CD14-positive monocyte (primary cell): ENCODE measurements at regions not wholly inside any gene's neighbourhood (a gene's known extent, or its start where the extent isn't known, plus 50 kb on each side); places are given as distances from the start of the nearest gene placed in this dataset.

Experiments used
- DNase-seq, 3 donors: peaks; one replicate each; pipeline ENCODE4 v3.0.0-alpha.2; 2011 to 2022
- H2AFZ ChIP-seq: 2 replicates; pipeline ENCODE4 v1.6.0; 2012; ENCODE audit warnings: mild to moderate bottlenecking, low read depth, low read length, inconsistent platforms; ENCODE audit not compliant: insufficient read depth, poor library complexity, severe bottlenecking
- H3K27ac ChIP-seq, 2 donors: 1 replicate in 1 of 2; 2 replicates in 1 of 2; pipeline ENCODE4 v1.5.1; 2012 to 2013; ENCODE audit warnings: low read length in 2 of 2, control low read depth in 1 of 2, inconsistent platforms in 1 of 2, low read depth in 1 of 2, mild to moderate bottlenecking in 1 of 2
- H3K27me3 ChIP-seq, 2 donors: one replicate each; pipeline versions ENCODE4 v1.6.0 to v1.6.1; 2011 to 2013; ENCODE audit warnings: low read length in 2 of 2; ENCODE audit not compliant: control insufficient read depth in 2 of 2, insufficient read depth in 2 of 2
- H3K36me3 ChIP-seq, 2 donors: replicated peaks in 1 of 2; 1 replicate in 1 of 2; 2 replicates in 1 of 2; pipeline versions ENCODE4 v1.5.1 to v1.6.1; 2012 to 2013; ENCODE audit warnings: low read length in 2 of 2, control low read depth in 1 of 2, inconsistent platforms in 1 of 2, mild to moderate bottlenecking in 1 of 2; ENCODE audit not compliant: insufficient read depth in 2 of 2, control insufficient read depth in 1 of 2
- H3K4me1 ChIP-seq, 2 donors: 1 replicate in 1 of 2; 2 replicates in 1 of 2; pipeline versions ENCODE4 v1.5.1 to v1.6.1; 2012 to 2013; ENCODE audit warnings: low read length in 2 of 2, control low read depth in 1 of 2, inconsistent platforms in 1 of 2, mild to moderate bottlenecking in 1 of 2, moderate library complexity in 1 of 2; ENCODE audit not compliant: insufficient read depth in 2 of 2, control insufficient read depth in 1 of 2
- H3K4me2 ChIP-seq: replicated peaks from 2 replicates; pipeline ENCODE3; 2012; ENCODE audit warnings: low read length, moderate library complexity, mild to moderate bottlenecking; ENCODE audit not compliant: poor library complexity, severe bottlenecking; ENCODE audit errors: extremely low read depth
- H3K4me3 ChIP-seq, 3 experiments: fragments of 200-600 bp in 1 of 3; sonication (generic) in 1 of 3; replicated peaks in 1 of 3; 1 replicate in 2 of 3; 2 replicates in 1 of 3; pipeline ENCODE4 v1.5.1; 2011 to 2013; ENCODE audit warnings: low read length in 3 of 3, mild to moderate bottlenecking in 3 of 3, control low read depth in 2 of 3, low read depth in 2 of 3, inconsistent platforms in 1 of 3, moderate library complexity in 1 of 3
- H3K79me2 ChIP-seq: 2 replicates; pipeline ENCODE4 v1.6.0; 2012; ENCODE audit warnings: mild to moderate bottlenecking, control low read depth, inconsistent platforms, low read length, moderate library complexity; ENCODE audit not compliant: insufficient read depth
- H3K9ac ChIP-seq: 2 replicates; pipeline ENCODE4 v1.6.0; 2017; ENCODE audit warnings: low read length, mild to moderate bottlenecking; ENCODE audit not compliant: insufficient read depth, poor library complexity, severe bottlenecking
- H3K9me3 ChIP-seq, 2 donors: replicated peaks in 1 of 2; 1 replicate in 1 of 2; 2 replicates in 1 of 2; pipeline versions ENCODE4 v1.5.1 to v1.6.1; 2012 to 2013; ENCODE audit warnings: low read length in 2 of 2, control low read depth in 1 of 2; ENCODE audit not compliant: control insufficient read depth in 1 of 2, insufficient read depth in 1 of 2
- H4K20me1 ChIP-seq: 2 replicates; pipeline ENCODE4 v1.6.0; 2012; ENCODE audit warnings: mild to moderate bottlenecking, low read length, control low read depth, moderate library complexity; ENCODE audit not compliant: insufficient read depth
- H3K27ac Mint-ChIP-seq, 7 donors: one replicate each; pipeline ENCODE4 v1.8.0; 2020; ENCODE audit warnings: mild to moderate bottlenecking in 7 of 7, mixed read lengths in 7 of 7, moderate library complexity in 6 of 7, inconsistent platforms in 2 of 7
- H3K27me3 Mint-ChIP-seq, 3 donors: one replicate each; pipeline ENCODE4 v1.8.0; 2021 to 2022; ENCODE audit warnings: low read depth in 3 of 3, mild to moderate bottlenecking in 3 of 3, mixed read lengths in 3 of 3, moderate library complexity in 3 of 3, inconsistent platforms in 1 of 3
- H3K36me3 Mint-ChIP-seq, 2 donors: one replicate each; pipeline ENCODE4 v1.8.0; 2020; ENCODE audit warnings: mixed read lengths in 2 of 2, inconsistent platforms in 1 of 2, mild to moderate bottlenecking in 1 of 2
- H3K4me1 Mint-ChIP-seq: one replicate; pipeline ENCODE4 v1.8.0; 2020; ENCODE audit warnings: mild to moderate bottlenecking, mixed read lengths
- H3K4me3 Mint-ChIP-seq, 2 donors: one replicate each; pipeline ENCODE4 v1.8.0; 2020; ENCODE audit warnings: mild to moderate bottlenecking in 2 of 2, mixed read lengths in 2 of 2, moderate library complexity in 1 of 2
- H3K9me3 Mint-ChIP-seq, 7 donors: one replicate each; pipeline ENCODE4 v1.8.0; 2020 to 2022; ENCODE audit warnings: mixed read lengths in 7 of 7, mild to moderate bottlenecking in 6 of 7, moderate library complexity in 6 of 7, inconsistent platforms in 2 of 7
- WGBS: methylation state at CpG from one replicate; pipeline ENCODE4 v1.1.5; 2013; ENCODE audit warnings: missing lambda C conversion rate; ENCODE audit not compliant: insufficient coverage; 5-methylcytosine and 5-hydroxymethylcytosine counted together
- intact Hi-C, 2 donors: fragments of 100-400 bp; cut with micrococcal nuclease; formaldehyde crosslinking; loops; one replicate each; pipeline versions ENCODE4 v1.15.0 to v1.15.1; 2023
- TF ChIP-seq, protein P1 (sequence below): fragments of 200-600 bp; IDR thresholded peaks from one replicate; pipeline ENCODE4 v1.8.0; 2022; ENCODE audit warnings: antibody characterized with exemption, mild to moderate bottlenecking

DNA sequence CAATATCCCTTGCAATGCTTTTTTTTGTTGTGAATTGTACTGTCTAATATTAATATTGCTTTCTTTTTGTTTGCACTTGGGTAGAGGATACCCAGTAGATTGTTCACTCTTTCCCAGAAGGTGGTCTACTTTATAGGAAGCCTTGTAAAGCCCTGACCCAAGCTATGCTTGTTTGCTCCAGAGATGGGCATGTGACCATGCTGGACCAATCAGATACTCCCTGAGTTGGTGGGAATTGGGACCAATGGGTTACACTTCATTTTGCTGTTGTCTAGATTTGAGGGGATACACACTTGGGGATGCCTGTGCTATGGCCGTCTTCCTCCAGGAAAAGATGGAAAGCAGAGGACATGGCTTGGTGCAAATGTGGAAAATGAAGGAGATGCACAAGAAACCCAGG is 314.3 kb downstream of the DYSF start:
- DNase-seq, result no peak
- H3K9ac ChIP-seq, result no peak overlapping the region
- Mint-ChIP-seq H3K4me1 (no peaks in the 10 kb centered on the region), H3K4me3 (no peak overlapping the region), H3K27me3 (peaks cover 0 to 3% (median 0%) of the 10 kb centered on the region in 3 donors), H3K36me3 (no peaks in the 10 kb centered on the region), H3K9me3 (peaks cover 2 to 6% (median 3%) of the 10 kb centered on the region in 7 donors), H3K27ac (no peak overlapping the region)
- no peaks in the 10 kb centered on the region for H3K4me1 ChIP-seq
- H3K9me3 ChIP-seq, result no peaks in the 10 kb centered on the region
- H3K4me2 ChIP-seq, result no peak overlapping the region
- no peak overlapping the region for H2AFZ ChIP-seq
- 89% methylated on average over 1 of the region's 1 CpG for WGBS
- H3K27me3 ChIP-seq, result no peaks in the 10 kb centered on the region
- no peaks in the 10 kb centered on the region for H3K79me2 ChIP-seq
- TF ChIP-seq, protein P1, sequence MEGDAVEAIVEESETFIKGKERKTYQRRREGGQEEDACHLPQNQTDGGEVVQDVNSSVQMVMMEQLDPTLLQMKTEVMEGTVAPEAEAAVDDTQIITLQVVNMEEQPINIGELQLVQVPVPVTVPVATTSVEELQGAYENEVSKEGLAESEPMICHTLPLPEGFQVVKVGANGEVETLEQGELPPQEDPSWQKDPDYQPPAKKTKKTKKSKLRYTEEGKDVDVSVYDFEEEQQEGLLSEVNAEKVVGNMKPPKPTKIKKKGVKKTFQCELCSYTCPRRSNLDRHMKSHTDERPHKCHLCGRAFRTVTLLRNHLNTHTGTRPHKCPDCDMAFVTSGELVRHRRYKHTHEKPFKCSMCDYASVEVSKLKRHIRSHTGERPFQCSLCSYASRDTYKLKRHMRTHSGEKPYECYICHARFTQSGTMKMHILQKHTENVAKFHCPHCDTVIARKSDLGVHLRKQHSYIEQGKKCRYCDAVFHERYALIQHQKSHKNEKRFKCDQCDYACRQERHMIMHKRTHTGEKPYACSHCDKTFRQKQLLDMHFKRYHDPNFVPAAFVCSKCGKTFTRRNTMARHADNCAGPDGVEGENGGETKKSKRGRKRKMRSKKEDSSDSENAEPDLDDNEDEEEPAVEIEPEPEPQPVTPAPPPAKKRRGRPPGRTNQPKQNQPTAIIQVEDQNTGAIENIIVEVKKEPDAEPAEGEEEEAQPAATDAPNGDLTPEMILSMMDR, result no peak
- intact Hi-C loops, result no loop called here
- H4K20me1 ChIP-seq, result no peaks in the 10 kb centered on the region
- no peaks in the 10 kb centered on the region for H3K36me3 ChIP-seq
- H3K27ac ChIP-seq, result no peak overlapping the region
- no peak overlapping the region for H3K4me3 ChIP-seq

DNA sequence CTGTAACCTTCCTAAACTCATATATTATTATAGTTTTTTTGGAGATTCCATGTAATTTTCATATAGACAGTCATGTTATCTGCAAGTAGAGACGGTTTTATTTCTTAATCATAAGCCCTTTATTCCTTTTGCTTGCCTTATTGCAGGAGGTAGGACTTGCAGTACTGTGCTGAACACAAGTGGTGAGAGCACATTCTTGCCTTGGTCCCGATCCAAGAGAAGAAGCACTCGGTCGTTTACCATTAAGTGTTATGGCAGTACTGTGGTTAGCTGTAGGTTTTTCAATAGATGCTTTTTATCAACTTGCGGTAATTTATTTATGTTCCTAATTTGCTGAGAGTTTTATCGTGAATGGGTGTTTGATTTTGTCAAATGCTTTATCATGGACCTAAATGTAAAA is 305.7 kb downstream of the DYSF start:
- Histone ChIP-seq H4K20me1 (no peaks in the 10 kb centered on the region), H3K4me2 (no peak overlapping the region), H3K9ac (no peak overlapping the region), H3K36me3 (no peaks in the 10 kb centered on the region), H3K4me3 (no peak overlapping the region), H3K4me1 (no peaks in the 10 kb centered on the region), H3K27ac (no peak overlapping the region), H3K9me3 (no peaks in the 10 kb centered on the region), H2AFZ (no peak overlapping the region), H3K27me3 (no peaks in the 10 kb centered on the region), H3K79me2 (no peaks in the 10 kb centered on the region)
- peaks cover 0 to 6% (median 4%) of the 10 kb centered on the region in 3 donors for H3K27me3 Mint-ChIP-seq
- intact Hi-C loops, result no loop called here
- H3K27ac Mint-ChIP-seq, result no peak overlapping the region
- no CpG with 5 or more reads among the region's 6 CpGs for WGBS
- H3K4me3 Mint-ChIP-seq, result no peak overlapping the region
- H3K4me1 Mint-ChIP-seq, result no peaks in the 10 kb centered on the region
- H3K9me3 Mint-ChIP-seq, result peaks cover 0 to 4% (median 0%) of the 10 kb centered on the region in 7 donors
- TF ChIP-seq, protein P1, result no peak
- DNase-seq, result no peak
- no peaks in the 10 kb centered on the region for H3K36me3 Mint-ChIP-seq
